Inferior parietal cortex (tissue), 1 donor: ENCODE measurements at regions not wholly inside any gene's neighbourhood (a gene's known extent, or its start where the extent isn't known, plus 50 kb on each side); places are given as distances from the start of the nearest gene placed in this dataset.

Experiments
- DNase-seq: peaks from one replicate; pipeline ENCODE4 v3.0.0-alpha.2; 2016; ENCODE audit errors: extremely low spot score

- DNase-seq, result no peak
Observed at GRCh38 chr10:47190301-47190700, 109.7 kb upstream of the GDF10 start.

- no peak for DNase-seq
Observed at GRCh38 chr10:47190802-47191450, 109.1 kb upstream of the GDF10 start.

- no peak for DNase-seq
Observed at GRCh38 chr10:47192273-47192672, 107.7 kb upstream of the GDF10 start.

DNA sequence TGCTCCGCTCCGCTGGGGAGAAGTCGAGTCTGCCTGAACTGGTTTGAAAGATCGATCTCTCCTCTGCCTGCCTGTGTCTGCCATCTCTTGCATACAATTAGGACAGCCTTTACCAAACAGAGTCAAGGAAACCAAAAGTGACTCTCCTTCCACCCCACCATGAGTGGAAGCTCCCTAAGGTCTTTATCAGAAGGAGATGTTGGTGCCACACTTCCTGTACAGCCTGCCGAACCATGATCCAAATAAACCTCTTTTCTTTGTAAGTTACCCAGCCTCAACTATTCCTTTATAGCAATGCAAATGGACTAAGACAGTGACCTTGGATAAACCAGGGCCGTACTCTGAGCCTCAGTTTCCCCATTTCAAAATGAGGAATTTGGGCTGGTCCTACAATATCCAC is 106.3 kb upstream of the GDF10 start:
- no peak for DNase-seq

- DNase-seq, result no peak
Observed at GRCh38 chr10:47195274-47195885, 104.6 kb upstream of the GDF10 start.

DNA sequence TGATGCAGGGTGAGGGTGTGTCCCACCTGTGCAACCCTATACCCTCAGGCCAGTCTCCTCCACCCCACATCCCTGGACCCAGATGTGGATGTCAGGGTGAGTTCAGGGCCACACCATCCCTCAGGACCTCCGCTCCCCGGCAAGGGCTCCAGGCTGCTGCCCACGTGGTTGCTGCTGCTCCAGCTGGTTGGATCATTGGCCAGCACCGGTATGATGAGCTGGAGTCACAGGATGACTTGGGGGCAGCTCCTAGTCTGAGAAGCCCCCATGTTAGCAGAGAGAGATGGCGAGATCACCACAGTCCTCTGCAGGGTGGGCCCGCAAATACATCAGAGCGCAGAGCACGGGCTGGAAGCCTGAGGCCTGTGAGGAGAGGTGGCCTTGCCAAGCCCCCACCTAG is 103.3 kb upstream of the GDF10 start:
- DNase-seq, result no peak

DNA sequence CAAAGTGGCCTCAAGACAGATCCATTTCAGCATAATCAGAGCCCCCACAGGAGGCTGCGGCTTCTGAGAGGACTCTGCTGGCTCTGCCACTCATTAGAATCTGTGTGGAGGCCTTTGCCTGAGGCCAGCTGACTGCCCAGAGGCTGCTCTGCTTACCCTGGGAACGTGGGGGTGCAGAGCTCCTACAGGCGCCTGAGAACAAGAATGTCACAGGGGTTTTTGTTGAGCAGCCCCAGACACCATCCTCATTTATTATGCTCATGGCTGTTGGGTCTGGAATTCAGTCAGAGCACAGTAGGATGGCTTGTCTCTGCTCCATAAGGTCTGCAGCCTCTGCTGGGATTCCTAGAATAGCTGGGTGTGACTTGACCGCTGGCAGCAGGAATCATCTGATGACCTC is 101.8 kb upstream of the GDF10 start:
- no peak for DNase-seq

DNA sequence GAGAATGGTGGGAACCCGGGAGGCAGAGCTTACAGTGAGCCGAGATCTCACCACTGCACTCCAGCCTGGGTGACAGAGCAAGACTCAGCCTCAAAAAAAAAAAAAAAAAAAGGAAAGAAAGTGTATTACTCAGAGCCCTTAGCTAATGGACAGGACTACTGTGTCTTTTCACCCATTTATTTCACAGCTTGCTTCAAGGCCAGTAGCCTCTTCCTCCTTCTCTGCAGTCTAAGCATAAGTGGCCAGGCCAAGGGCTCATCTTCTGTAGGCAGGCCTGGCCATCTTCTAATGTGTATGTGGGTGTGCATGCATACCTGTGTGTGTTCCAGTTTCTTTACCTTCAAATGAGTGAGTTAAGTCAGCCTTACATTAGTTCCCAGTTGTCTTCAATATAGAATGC is 94.8 kb upstream of the GDF10 start:
- no peak for DNase-seq

DNA sequence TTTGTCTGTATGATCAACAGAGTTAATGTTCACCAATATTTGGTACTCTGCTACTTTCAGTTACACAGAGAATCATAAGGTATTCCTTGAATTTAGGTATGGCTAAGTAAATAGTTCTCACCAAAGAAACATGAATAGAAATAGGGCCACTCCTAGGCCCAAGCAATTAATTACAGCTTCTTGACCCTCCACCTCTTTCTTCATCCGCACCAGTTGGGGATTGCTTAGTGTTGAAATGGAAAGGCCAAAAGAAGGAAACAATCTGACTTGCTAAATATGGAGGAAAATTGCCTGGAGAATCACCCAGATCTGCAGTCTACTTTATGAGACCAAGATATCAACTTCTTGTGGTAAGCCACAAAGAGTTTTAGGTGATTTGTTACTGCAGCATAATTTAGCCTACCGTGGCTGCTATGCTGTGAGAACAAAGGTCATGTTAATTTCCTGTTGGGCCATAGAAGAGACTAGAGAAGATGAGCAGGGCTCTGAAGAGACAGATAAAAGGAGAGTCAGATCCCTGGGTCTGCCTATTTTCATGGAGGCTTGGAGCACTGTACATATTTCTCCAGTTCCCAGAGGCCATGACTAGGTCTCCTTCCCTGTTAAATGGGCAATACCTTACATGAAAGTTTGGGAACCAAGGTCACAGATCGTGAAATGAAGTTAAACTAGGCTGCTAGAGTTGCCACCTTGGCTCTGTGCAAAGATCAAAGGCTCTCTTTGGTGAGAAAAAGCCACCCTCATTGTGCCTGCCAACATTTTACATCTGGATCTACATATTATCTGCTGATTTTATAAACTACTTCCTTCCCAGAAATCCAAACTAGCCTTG is 93.3 kb upstream of the GDF10 start:
- no peak for DNase-seq

DNA sequence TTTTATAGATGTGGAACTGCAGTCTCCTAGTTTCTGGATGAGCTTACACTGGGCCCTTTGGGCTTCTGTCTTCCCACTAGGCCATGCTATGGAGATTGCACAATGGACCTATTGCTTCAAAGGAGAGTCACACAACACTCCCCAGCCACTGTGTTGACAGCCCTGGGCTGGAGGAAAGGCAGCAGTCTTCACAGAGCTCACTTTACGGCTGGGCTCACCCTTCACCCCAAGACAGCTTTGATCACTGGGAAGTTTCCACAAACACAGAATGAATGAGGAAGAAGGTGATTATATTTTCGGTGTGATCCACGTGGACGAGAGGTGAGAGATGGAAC is 92.7 kb upstream of the GDF10 start:
- no peak for DNase-seq

- no peak for DNase-seq
Observed at GRCh38 chr10:47207894-47208469, 92.0 kb upstream of the GDF10 start.

DNA sequence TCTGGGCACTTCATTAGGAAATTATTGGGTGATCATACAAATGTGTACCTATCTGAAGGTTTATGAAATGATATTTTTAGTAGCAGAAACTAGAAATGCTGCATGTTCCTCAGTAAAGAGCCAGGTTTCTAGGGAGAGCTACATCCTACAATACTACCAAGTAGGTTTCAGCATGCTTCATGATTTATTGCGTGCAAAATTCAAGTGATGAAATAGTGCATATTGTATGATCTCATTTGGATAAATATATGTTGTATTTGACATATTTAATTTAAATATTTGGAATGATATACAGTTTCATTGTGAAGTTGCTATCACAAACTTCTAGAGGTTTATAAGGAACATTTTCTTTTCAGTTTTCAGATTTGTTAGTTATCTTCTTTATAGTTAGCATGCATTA is 90.5 kb upstream of the GDF10 start:
- no peak for DNase-seq

- DNase-seq, result no peak
Observed at GRCh38 chr10:47214520-47214919, 85.5 kb upstream of the GDF10 start.

DNA sequence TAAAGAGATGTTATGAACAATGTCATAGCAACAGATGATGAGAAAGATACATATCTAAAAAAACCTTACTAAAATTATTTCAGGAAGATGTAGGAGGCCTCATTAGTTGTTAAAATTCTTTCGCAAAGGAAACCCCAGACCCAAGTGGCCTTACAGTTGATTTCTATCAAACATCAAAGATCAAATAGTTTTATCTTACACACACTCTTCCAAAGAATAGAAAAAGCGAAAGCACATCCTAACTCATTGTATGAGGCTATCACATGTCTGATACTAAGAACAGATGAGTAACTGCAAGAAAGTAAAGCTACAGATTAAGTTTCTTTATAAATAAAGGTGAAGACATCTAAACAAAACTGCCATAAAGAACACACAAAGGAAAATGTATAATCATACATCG is 82.9 kb upstream of the GDF10 start:
- DNase-seq, result no peak

DNA sequence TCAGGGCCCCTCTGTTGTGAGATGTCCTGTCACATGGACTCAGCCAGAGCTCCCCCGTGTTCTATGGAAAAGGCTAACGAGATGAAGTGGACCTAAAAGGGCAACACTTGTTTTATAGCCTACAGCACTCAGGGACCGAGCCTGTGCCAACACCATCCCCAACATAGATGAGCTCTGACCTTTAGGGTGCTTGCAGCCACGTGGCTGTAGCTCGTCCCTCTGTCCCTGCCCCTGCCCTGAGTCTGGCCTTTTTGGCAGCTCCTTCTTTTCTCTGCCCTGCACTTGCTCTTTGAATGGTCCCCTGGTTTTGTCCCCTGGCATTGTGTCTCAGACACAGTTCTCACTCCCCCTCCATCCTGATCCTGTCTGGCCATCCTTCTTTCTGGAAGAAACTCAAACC is 81.2 kb upstream of the GDF10 start:
- no peak for DNase-seq

DNA sequence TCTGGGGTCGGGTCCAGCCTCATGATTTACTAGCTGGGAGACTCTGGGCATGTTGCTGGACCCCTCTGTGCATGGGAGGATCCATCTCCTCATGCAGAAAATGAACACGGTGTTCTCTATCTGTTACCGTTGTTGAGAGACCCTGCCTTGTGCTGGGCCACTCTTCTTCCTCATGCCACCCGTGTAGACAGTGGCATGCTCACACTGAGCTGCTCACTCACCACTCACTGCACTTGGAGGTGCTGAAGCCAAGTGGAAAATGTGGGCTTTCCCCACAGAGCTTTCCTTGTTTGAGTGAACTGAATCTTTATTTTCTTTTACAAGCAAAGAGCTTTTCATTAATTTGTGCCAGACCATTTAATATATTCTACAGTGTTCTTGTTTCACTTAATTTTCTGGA is 77.5 kb upstream of the GDF10 start:
- no peak for DNase-seq

GRCh38 chr10:47223236-47223635 is 76.8 kb upstream of the GDF10 start:
- DNase-seq, result no peak

GRCh38 chr10:47224546-47225218 is 75.3 kb upstream of the GDF10 start:
- no peak for DNase-seq

- no peak for DNase-seq
Observed at GRCh38 chr10:47225219-47225927, 74.6 kb upstream of the GDF10 start.

DNA sequence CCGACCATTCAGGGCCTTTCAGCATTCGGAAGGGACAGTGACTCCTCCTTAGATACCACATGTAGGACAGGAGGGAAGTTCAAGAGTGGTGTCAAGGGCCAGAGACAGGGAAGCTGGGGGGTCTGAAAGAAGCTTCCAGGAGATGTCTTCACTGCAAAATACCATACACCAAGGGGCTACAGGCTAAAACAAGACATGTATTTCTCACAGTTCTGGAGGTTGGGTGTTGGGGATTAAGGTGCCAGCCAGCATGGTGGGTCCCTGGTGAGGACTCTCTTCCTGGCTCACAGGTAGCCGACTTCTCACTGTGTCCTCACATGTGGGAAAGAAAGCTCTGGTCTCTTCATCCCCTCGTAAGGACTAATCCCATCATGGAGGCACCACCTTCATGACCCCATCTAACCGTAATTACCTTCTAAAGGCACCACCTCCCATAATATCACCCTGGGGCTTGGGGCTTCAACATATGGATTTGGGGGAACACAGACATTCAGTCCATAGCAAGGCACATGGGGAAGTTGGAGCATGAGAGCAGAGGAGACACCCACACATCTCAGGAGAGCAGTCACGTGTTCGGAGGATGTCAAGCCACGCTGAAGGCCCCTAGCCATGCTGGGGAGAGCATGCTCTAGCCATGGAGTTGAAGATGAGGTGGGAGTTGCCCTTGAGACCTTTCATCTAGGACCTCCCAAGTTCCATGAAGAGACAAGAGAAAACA is 73.9 kb upstream of the GDF10 start:
- DNase-seq, result no peak

- no peak for DNase-seq
Observed at GRCh38 chr10:47230482-47230881, 69.5 kb upstream of the GDF10 start.
